ENCODE measurements at regions not wholly inside any gene's neighbourhood (a gene's known extent, or its start where the extent isn't known, plus 50 kb on each side); places are given as distances from the start of the nearest gene placed in this dataset.

- Histone ChIP-seq H3K4me1 (ENCODE audit: insufficient read depth, low read length) (no peaks in the 10 kb centered on the region), H3K27ac (ENCODE audit: low read depth, low read length) (no peak overlapping the region), H4K20me1 (ENCODE audit: insufficient read depth, low read length) (no peaks in the 10 kb centered on the region), H3K9me3 (ENCODE audit: low read depth, low read length) (no peaks in the 10 kb centered on the region), H3K4me3 (ENCODE audit: insufficient read depth, low read length) (no peak overlapping the region), H3K36me3 (ENCODE audit: insufficient read depth, low read length) (no peaks in the 10 kb centered on the region), H3K79me2 (ENCODE audit: insufficient read depth, low read length) (no peaks in the 10 kb centered on the region), H3K27me3 (ENCODE audit: insufficient read depth, low read length) (no peaks in the 10 kb centered on the region), H3K4me2 (ENCODE audit: insufficient read depth, low read length) (no peak overlapping the region), H2AFZ (ENCODE audit: low read length) (no peak overlapping the region)
- DNase-seq (ENCODE audit: insufficient read length, low spot score, missing footprints): no peak
- no peak for TF ChIP-seq CTCF (IDR thresholded peaks at IDR 0.05; ENCODE audit: extremely low read depth, low read depth, low read length)
Observed at GRCh38 chr11:135009125-135009524, 597.1 kb upstream of the B3GAT1 start.

GRCh38 chr11:135008412-135008811 lies 596.4 kb upstream of the B3GAT1 start:
- no peak for TF ChIP-seq CTCF (IDR thresholded peaks at IDR 0.05; ENCODE audit: extremely low read depth, low read depth, low read length)
- no peak for DNase-seq (ENCODE audit: insufficient read length, low spot score, missing footprints)
- Histone ChIP-seq H3K36me3 (ENCODE audit: insufficient read depth, low read length) (no peaks in the 10 kb centered on the region), H3K27me3 (ENCODE audit: insufficient read depth, low read length) (no peaks in the 10 kb centered on the region), H2AFZ (ENCODE audit: low read length) (no peak overlapping the region), H3K4me3 (ENCODE audit: insufficient read depth, low read length) (no peak overlapping the region), H3K9me3 (ENCODE audit: low read depth, low read length) (no peaks in the 10 kb centered on the region), H3K4me1 (ENCODE audit: insufficient read depth, low read length) (no peaks in the 10 kb centered on the region), H3K4me2 (ENCODE audit: insufficient read depth, low read length) (no peak overlapping the region), H3K79me2 (ENCODE audit: insufficient read depth, low read length) (no peaks in the 10 kb centered on the region), H4K20me1 (ENCODE audit: insufficient read depth, low read length) (no peaks in the 10 kb centered on the region), H3K27ac (ENCODE audit: low read depth, low read length) (no peak overlapping the region)

GRCh38 chr11:135008001-135008405 lies 596.0 kb upstream of the B3GAT1 start:
- Histone ChIP-seq H3K27me3 (ENCODE audit: insufficient read depth, low read length) (no peaks in the 10 kb centered on the region), H3K9me3 (ENCODE audit: low read depth, low read length) (no peaks in the 10 kb centered on the region), H3K79me2 (ENCODE audit: insufficient read depth, low read length) (no peaks in the 10 kb centered on the region), H2AFZ (ENCODE audit: low read length) (no peak overlapping the region), H3K4me3 (ENCODE audit: insufficient read depth, low read length) (no peak overlapping the region), H3K4me1 (ENCODE audit: insufficient read depth, low read length) (no peaks in the 10 kb centered on the region), H3K27ac (ENCODE audit: low read depth, low read length) (no peak overlapping the region), H4K20me1 (ENCODE audit: insufficient read depth, low read length) (no peaks in the 10 kb centered on the region), H3K36me3 (ENCODE audit: insufficient read depth, low read length) (no peaks in the 10 kb centered on the region), H3K4me2 (ENCODE audit: insufficient read depth, low read length) (no peak overlapping the region)
- TF ChIP-seq CTCF (IDR thresholded peaks at IDR 0.05; ENCODE audit: extremely low read depth, low read depth, low read length): no peak
- no peak for DNase-seq (ENCODE audit: insufficient read length, low spot score, missing footprints)

- H3K4me3 ChIP-seq (ENCODE audit: insufficient read depth, low read length): no peak overlapping the region
- H3K79me2 ChIP-seq (ENCODE audit: insufficient read depth, low read length): no peaks in the 10 kb centered on the region
- peak; percentile 31 for DNase-seq (ENCODE audit: insufficient read length, low spot score, missing footprints)
- H3K36me3 ChIP-seq (ENCODE audit: insufficient read depth, low read length): no peaks in the 10 kb centered on the region
- no peaks in the 10 kb centered on the region for H3K27me3 ChIP-seq (ENCODE audit: insufficient read depth, low read length)
- no peak overlapping the region for H2AFZ ChIP-seq (ENCODE audit: low read length)
- no peaks in the 10 kb centered on the region for H4K20me1 ChIP-seq (ENCODE audit: insufficient read depth, low read length)
- no peak overlapping the region for H3K4me2 ChIP-seq (ENCODE audit: insufficient read depth, low read length)
- TF ChIP-seq CTCF (IDR thresholded peaks at IDR 0.05; ENCODE audit: extremely low read depth, low read depth, low read length): no peak
- no peak overlapping the region for H3K27ac ChIP-seq (ENCODE audit: low read depth, low read length)
- H3K4me1 ChIP-seq (ENCODE audit: insufficient read depth, low read length): no peaks in the 10 kb centered on the region
- H3K9me3 ChIP-seq (ENCODE audit: low read depth, low read length): no peaks in the 10 kb centered on the region
Observed at GRCh38 chr11:135006800-135007199, 594.8 kb upstream of the B3GAT1 start.

Measured in osteoblast (primary cell).